ENCODE measurements at regions not wholly inside any gene's neighbourhood (a gene's known extent, or its start where the extent isn't known, plus 50 kb on each side); places are given as distances from the start of the nearest gene placed in this dataset.
A peak's percentile ranks its signal among the peaks of the same experiment; 100 is the strongest.

GRCh38 chr14:94979891-94980290, 177.4 kb downstream of the DICER1 start:
- intact Hi-C loops (cut with DNase I): no loop called here
- Histone ChIP-seq H3K36me3 (ENCODE audit: control insufficient read depth in 1 of 2, insufficient read depth in 2 of 2, low read length in 1 of 2) (no peaks in the 10 kb centered on the region), H3K4me3 (ENCODE audit: low read length in 2 of 2) (no peak overlapping the region), H3K9me3 (ENCODE audit: control insufficient read depth, low read length) (peaks cover 1% of the 10 kb centered on the region), H3K27me3 (ENCODE audit: control insufficient read depth in 1 of 2, insufficient read depth in 2 of 2, low read length in 1 of 2) (no peaks in the 10 kb centered on the region), H3K27ac (ENCODE audit: low read depth in 1 of 2, low read length in 2 of 2) (no peak overlapping the region), H3K4me1 (ENCODE audit: control insufficient read depth in 1 of 2, insufficient read depth in 2 of 2, low read length in 2 of 2) (no peaks in the 10 kb centered on the region)
- 49 to 62% methylated on average over 3 of the region's 3 CpGs for WGBS, 2 donors
- ATAC-seq (ENCODE audit: low FRiP score): no peak
- DNase-seq: no peak

GRCh38 chr14:94977016-94977415, 180.3 kb downstream of the DICER1 start:
- DNase-seq (no peak), ATAC-seq (ENCODE audit: low FRiP score) (no peak)
- no peak overlapping the region for H3K27ac ChIP-seq (ENCODE audit: low read depth in 1 of 2, low read length in 2 of 2)
- no peaks in the 10 kb centered on the region for H3K27me3 ChIP-seq (ENCODE audit: control insufficient read depth in 1 of 2, insufficient read depth in 2 of 2, low read length in 1 of 2)
- 79 to 84% methylated on average over 2 of the region's 2 CpGs for WGBS, 2 donors
- H3K4me3 ChIP-seq (ENCODE audit: low read length in 2 of 2): no peak overlapping the region
- no peaks in the 10 kb centered on the region for H3K4me1 ChIP-seq (ENCODE audit: control insufficient read depth in 1 of 2, insufficient read depth in 2 of 2, low read length in 2 of 2)
- intact Hi-C loops (cut with DNase I): no loop called here
- no peaks in the 10 kb centered on the region for H3K36me3 ChIP-seq (ENCODE audit: control insufficient read depth in 1 of 2, insufficient read depth in 2 of 2, low read length in 1 of 2)
- peaks cover 1% of the 10 kb centered on the region for H3K9me3 ChIP-seq (ENCODE audit: control insufficient read depth, low read length)

GRCh38 chr14:94975366-94975765, 182.0 kb downstream of the DICER1 start:
- ATAC-seq (ENCODE audit: low FRiP score) (no peak), DNase-seq (no peak)
- no peak overlapping the region for H3K4me3 ChIP-seq (ENCODE audit: low read length in 2 of 2)
- H3K27ac ChIP-seq (ENCODE audit: low read depth in 1 of 2, low read length in 2 of 2): no peak overlapping the region
- WGBS, 2 donors: 33 to 60% methylated on average over 1 of the region's 1 CpG
- no peaks in the 10 kb centered on the region for H3K36me3 ChIP-seq (ENCODE audit: control insufficient read depth in 1 of 2, insufficient read depth in 2 of 2, low read length in 1 of 2)
- no peaks in the 10 kb centered on the region for H3K4me1 ChIP-seq (ENCODE audit: control insufficient read depth in 1 of 2, insufficient read depth in 2 of 2, low read length in 2 of 2)
- H3K9me3 ChIP-seq (ENCODE audit: control insufficient read depth, low read length): peaks cover 1% of the 10 kb centered on the region
- no peaks in the 10 kb centered on the region for H3K27me3 ChIP-seq (ENCODE audit: control insufficient read depth in 1 of 2, insufficient read depth in 2 of 2, low read length in 1 of 2)
- intact Hi-C loops (cut with DNase I): no loop called here

- Histone ChIP-seq H3K27me3 (ENCODE audit: control insufficient read depth in 1 of 2, insufficient read depth in 2 of 2, low read length in 1 of 2) (no peaks in the 10 kb centered on the region), H3K4me3 (ENCODE audit: low read length in 2 of 2) (no peak overlapping the region), H3K4me1 (ENCODE audit: control insufficient read depth in 1 of 2, insufficient read depth in 2 of 2, low read length in 2 of 2) (no peaks in the 10 kb centered on the region), H3K9me3 (ENCODE audit: control insufficient read depth, low read length) (peaks cover 1% of the 10 kb centered on the region), H3K27ac (ENCODE audit: low read depth in 1 of 2, low read length in 2 of 2) (no peak overlapping the region), H3K36me3 (ENCODE audit: control insufficient read depth in 1 of 2, insufficient read depth in 2 of 2, low read length in 1 of 2) (no peaks in the 10 kb centered on the region)
- 64 to 68% methylated on average over 3 of the region's 3 CpGs for WGBS, 2 donors
- no peak for DNase-seq
- no peak for ATAC-seq (ENCODE audit: low FRiP score)
- intact Hi-C loops (cut with DNase I): no loop called here
Measured at GRCh38 chr14:94974893-94975292, 182.4 kb downstream of the DICER1 start.

GRCh38 chr14:94974422-94974821, 182.9 kb downstream of the DICER1 start:
- H3K36me3 ChIP-seq (ENCODE audit: control insufficient read depth in 1 of 2, insufficient read depth in 2 of 2, low read length in 1 of 2): no peaks in the 10 kb centered on the region
- no peaks in the 10 kb centered on the region for H3K27me3 ChIP-seq (ENCODE audit: control insufficient read depth in 1 of 2, insufficient read depth in 2 of 2, low read length in 1 of 2)
- no peak for DNase-seq
- H3K9me3 ChIP-seq (ENCODE audit: control insufficient read depth, low read length): peaks cover 1% of the 10 kb centered on the region
- H3K4me1 ChIP-seq (ENCODE audit: control insufficient read depth in 1 of 2, insufficient read depth in 2 of 2, low read length in 2 of 2): no peaks in the 10 kb centered on the region
- H3K27ac ChIP-seq (ENCODE audit: low read depth in 1 of 2, low read length in 2 of 2): no peak overlapping the region
- 82% methylated on average over 2 of the region's 2 CpGs for WGBS, 2 donors
- ATAC-seq (ENCODE audit: low FRiP score): no peak
- intact Hi-C loops (cut with DNase I): no loop called here
- no peak overlapping the region for H3K4me3 ChIP-seq (ENCODE audit: low read length in 2 of 2)

- H3K36me3 ChIP-seq (ENCODE audit: control insufficient read depth in 1 of 2, insufficient read depth in 2 of 2, low read length in 1 of 2): no peaks in the 10 kb centered on the region
- DNase-seq (peak in 1 of 2 donors; percentile 62), ATAC-seq (ENCODE audit: low FRiP score) (peak; percentile 76)
- H3K27ac ChIP-seq (ENCODE audit: low read depth in 1 of 2, low read length in 2 of 2): peak overlapping the region; percentile 45 to 47
- intact Hi-C loops (cut with DNase I): no loop called here
- no peaks in the 10 kb centered on the region for H3K9me3 ChIP-seq (ENCODE audit: control insufficient read depth, low read length)
- 11 to 13% methylated on average over 10 of the region's 10 CpGs for WGBS, 2 donors
- no peaks in the 10 kb centered on the region for H3K27me3 ChIP-seq (ENCODE audit: control insufficient read depth in 1 of 2, insufficient read depth in 2 of 2, low read length in 1 of 2)
- peak overlapping the region in 1 of 2 donors; percentile 47 for H3K4me3 ChIP-seq (ENCODE audit: low read length in 2 of 2)
- H3K4me1 ChIP-seq (ENCODE audit: control insufficient read depth in 1 of 2, insufficient read depth in 2 of 2, low read length in 2 of 2): no peaks in the 10 kb centered on the region
Measured at GRCh38 chr14:94971750-94972149, 185.6 kb downstream of the DICER1 start.

GRCh38 chr14:94970941-94971730, 186.2 kb downstream of the DICER1 start:
- peak; percentile 71 for ATAC-seq (ENCODE audit: low FRiP score)
- intact Hi-C loops (cut with DNase I): no loop called here
- 16 to 20% methylated on average over 2 of the region's 2 CpGs for WGBS, 2 donors
- peak overlapping the region; percentile 45 to 50 for H3K27ac ChIP-seq (ENCODE audit: low read depth in 1 of 2, low read length in 2 of 2)
- no peak overlapping the region for H3K4me3 ChIP-seq (ENCODE audit: low read length in 2 of 2)
- no peaks in the 10 kb centered on the region for H3K9me3 ChIP-seq (ENCODE audit: control insufficient read depth, low read length)
- H3K36me3 ChIP-seq (ENCODE audit: control insufficient read depth in 1 of 2, insufficient read depth in 2 of 2, low read length in 1 of 2): no peaks in the 10 kb centered on the region
- H3K27me3 ChIP-seq (ENCODE audit: control insufficient read depth in 1 of 2, insufficient read depth in 2 of 2, low read length in 1 of 2): no peaks in the 10 kb centered on the region
- peak in 1 of 2 donors; percentile 59 for DNase-seq
- no peaks in the 10 kb centered on the region for H3K4me1 ChIP-seq (ENCODE audit: control insufficient read depth in 1 of 2, insufficient read depth in 2 of 2, low read length in 2 of 2)

- Histone ChIP-seq H3K27ac (ENCODE audit: low read depth in 1 of 2, low read length in 2 of 2) (no peak overlapping the region), H3K36me3 (ENCODE audit: control insufficient read depth in 1 of 2, insufficient read depth in 2 of 2, low read length in 1 of 2) (no peaks in the 10 kb centered on the region), H3K27me3 (ENCODE audit: control insufficient read depth in 1 of 2, insufficient read depth in 2 of 2, low read length in 1 of 2) (no peaks in the 10 kb centered on the region), H3K4me3 (ENCODE audit: low read length in 2 of 2) (no peak overlapping the region), H3K4me1 (ENCODE audit: control insufficient read depth in 1 of 2, insufficient read depth in 2 of 2, low read length in 2 of 2) (no peaks in the 10 kb centered on the region), H3K9me3 (ENCODE audit: control insufficient read depth, low read length) (no peaks in the 10 kb centered on the region)
- no peak for DNase-seq
- 82 to 91% methylated on average over 4 of the region's 4 CpGs for WGBS, 2 donors
- no peak for ATAC-seq (ENCODE audit: low FRiP score)
- intact Hi-C loops (cut with DNase I): no loop called here
Measured at GRCh38 chr14:94969766-94970165, 187.6 kb downstream of the DICER1 start.

- no peak overlapping the region for H3K4me3 ChIP-seq (ENCODE audit: low read length in 2 of 2)
- H3K36me3 ChIP-seq (ENCODE audit: control insufficient read depth in 1 of 2, insufficient read depth in 2 of 2, low read length in 1 of 2): no peaks in the 10 kb centered on the region
- H3K9me3 ChIP-seq (ENCODE audit: control insufficient read depth, low read length): no peaks in the 10 kb centered on the region
- no peak overlapping the region for H3K27ac ChIP-seq (ENCODE audit: low read depth in 1 of 2, low read length in 2 of 2)
- no peaks in the 10 kb centered on the region for H3K4me1 ChIP-seq (ENCODE audit: control insufficient read depth in 1 of 2, insufficient read depth in 2 of 2, low read length in 2 of 2)
- DNase-seq: no peak
- intact Hi-C loops (cut with DNase I): no loop called here
- ATAC-seq (ENCODE audit: low FRiP score): no peak
- no peaks in the 10 kb centered on the region for H3K27me3 ChIP-seq (ENCODE audit: control insufficient read depth in 1 of 2, insufficient read depth in 2 of 2, low read length in 1 of 2)
- WGBS, 2 donors: 86 to 89% methylated on average over 2 of the region's 2 CpGs
Measured at GRCh38 chr14:94966868-94967267, 190.5 kb downstream of the DICER1 start.
